IMR-90 (cell line): ENCODE measurements at regions not wholly inside any gene's neighbourhood (a gene's known extent, or its start where the extent isn't known, plus 50 kb on each side); places are given as distances from the start of the nearest gene placed in this dataset.

Experiments used
- ATAC-seq: fragments of 200-7000 bp; cut with Tn5 transposase; 2 replicates; pipeline ENCODE4 v1.9.1; 2020; ENCODE audit warnings: low read depth, mild to moderate bottlenecking, moderate library complexity
- BruUV-seq: library from RNA; stranded (reverse); fragments of 400-500 nt; replicated peaks from 2 replicates; lab custom pipeline; 2021; lab: Mats Ljungman, UMichigan
- CTCF ChIA-PET: fragments of 300-600 bp; formaldehyde crosslinking; extraction: SDS; loops from one replicate; lab custom pipeline; 2021; ENCODE audit warnings: antibody characterized with exemption; lab: Yijun Ruan, JAX
- POLR2A ChIA-PET: fragments of 300-600 bp; sonication (Branson Sonifier 250); formaldehyde crosslinking; loops from one replicate; lab custom pipeline; 2022; ENCODE audit warnings: antibody characterized with exemption; ENCODE audit not compliant: unreplicated experiment; lab: Charles Lee
- DNase-seq: peaks from one replicate; pipeline ENCODE4 v3.0.0; 2013
- H2AFZ ChIP-seq: replicated peaks from 2 replicates; pipeline ENCODE3; 2013; ENCODE audit warnings: low read length, mild to moderate bottlenecking; ENCODE audit not compliant: poor library complexity
- H2AK5ac ChIP-seq: 2 replicates; pipeline ENCODE4 v1.6.1; 2013; ENCODE audit warnings: low read depth, low read length, inconsistent platforms
- H2AK9ac ChIP-seq: replicated peaks from 2 replicates; pipeline ENCODE3; 2013; ENCODE audit warnings: mild to moderate bottlenecking, low read depth, low read length, moderate library complexity; ENCODE audit not compliant: poor library complexity
- H2BK120ac ChIP-seq: 2 replicates; pipeline ENCODE4 v1.6.1; 2013; ENCODE audit warnings: low read depth, low read length, inconsistent platforms
- H2BK15ac ChIP-seq: 3 replicates; pipeline ENCODE4 v1.6.1; 2013; ENCODE audit warnings: low read depth, low read length, inconsistent platforms
- H2BK20ac ChIP-seq: 2 replicates; pipeline ENCODE4 v1.6.1; 2013; ENCODE audit warnings: low read depth, mild to moderate bottlenecking, inconsistent platforms, low read length, moderate library complexity
- H2BK5ac ChIP-seq: 2 replicates; pipeline ENCODE4 v1.6.1; 2013; ENCODE audit warnings: mild to moderate bottlenecking, low read depth, low read length, inconsistent platforms; ENCODE audit not compliant: poor library complexity, severe bottlenecking
- H3K14ac ChIP-seq: replicated peaks from 2 replicates; pipeline ENCODE4 v1.6.1; 2013; ENCODE audit warnings: low read depth, low read length, inconsistent platforms
- H3K18ac ChIP-seq: 2 replicates; pipeline ENCODE4 v1.6.1; 2013; ENCODE audit warnings: low read depth, low read length, control low read depth
- H3K23ac ChIP-seq: 2 replicates; pipeline ENCODE4 v1.6.1; 2013; ENCODE audit warnings: low read depth, low read length, inconsistent platforms
- H3K27ac ChIP-seq: 2 replicates; pipeline ENCODE4 v1.5.1; 2013; ENCODE audit warnings: mild to moderate bottlenecking, control low read depth, low read length; ENCODE audit not compliant: insufficient read depth
- H3K27me3 ChIP-seq: 2 replicates; pipeline ENCODE4 v1.6.1; 2013; ENCODE audit warnings: low read length; ENCODE audit not compliant: control insufficient read depth, insufficient read depth
- H3K36me3 ChIP-seq: 2 replicates; pipeline ENCODE4 v1.6.1; 2013; ENCODE audit warnings: low read length, mixed read lengths; ENCODE audit not compliant: control insufficient read depth, insufficient read depth
- H3K4ac ChIP-seq: 2 replicates; pipeline ENCODE4 v1.6.1; 2013; ENCODE audit warnings: low read depth, low read length, inconsistent platforms
- H3K4me1 ChIP-seq: 2 replicates; pipeline ENCODE4 v1.6.1; 2013; ENCODE audit warnings: low read length, mixed read lengths; ENCODE audit not compliant: control insufficient read depth, insufficient read depth
- H3K4me2 ChIP-seq: 2 replicates; pipeline ENCODE4 v1.6.1; 2013; ENCODE audit warnings: low read depth, mild to moderate bottlenecking, control low read depth, low read length, moderate library complexity
- H3K4me3 ChIP-seq: 2 replicates; pipeline ENCODE4 v1.5.1; 2013; ENCODE audit warnings: low read depth, mild to moderate bottlenecking, control low read depth, low read length, moderate library complexity; ENCODE audit not compliant: insufficient read depth
- H3K56ac ChIP-seq: 2 replicates; pipeline ENCODE4 v1.6.1; 2013; ENCODE audit warnings: low read length, inconsistent platforms; ENCODE audit not compliant: insufficient read depth; ENCODE audit errors: extremely low read depth
- H3K79me1 ChIP-seq, 2 experiments: 2 replicates each; pipeline ENCODE4 v1.6.1; 2013; ENCODE audit warnings: low read length in 2 of 2, inconsistent platforms in 1 of 2, low read depth in 1 of 2
- H3K9ac ChIP-seq: 2 replicates; pipeline ENCODE4 v1.6.1; 2013; ENCODE audit warnings: low read depth, low read length, control low read depth
- H3K9me1 ChIP-seq: 2 replicates; pipeline ENCODE4 v1.6.1; 2013; ENCODE audit warnings: low read length, inconsistent platforms; ENCODE audit not compliant: insufficient read depth
- H3K9me3 ChIP-seq: 2 replicates; pipeline ENCODE4 v1.6.1; 2013; ENCODE audit warnings: low read length; ENCODE audit not compliant: control insufficient read depth, insufficient read depth
- H4K20me1 ChIP-seq: 2 replicates; pipeline ENCODE4 v1.6.1; 2013; ENCODE audit warnings: low read length, inconsistent platforms; ENCODE audit not compliant: insufficient read depth
- H4K5ac ChIP-seq: 2 replicates; pipeline ENCODE4 v1.6.1; 2013; ENCODE audit warnings: mild to moderate bottlenecking, low read depth, low read length, control low read depth
- H4K8ac ChIP-seq, 2 experiments: 2 replicates each; pipeline ENCODE4 v1.6.1; 2013; ENCODE audit warnings: low read depth in 2 of 2, low read length in 2 of 2, control low read depth in 1 of 2, inconsistent platforms in 1 of 2
- H4K91ac ChIP-seq: 2 replicates; pipeline ENCODE4 v1.6.1; 2013; ENCODE audit warnings: low read depth, low read length, inconsistent platforms; ENCODE audit not compliant: insufficient read depth
- BHLHE40 ChIP-seq: fragments of 150-350 bp; IDR thresholded peaks from 2 replicates; pipeline ENCODE4 v1.6.1; 2016; ENCODE audit warnings: mild to moderate bottlenecking, low read depth, low read length
- CHD1 ChIP-seq: IDR thresholded peaks from 2 replicates; pipeline ENCODE4 v1.6.1; 2012; ENCODE audit warnings: low read depth, low read length, improper control_type of control experiment
- NFE2L2 ChIP-seq: fragments of 150-350 bp; IDR thresholded peaks from 2 replicates; pipeline ENCODE4 v1.6.1; 2016; ENCODE audit warnings: low read depth, mild to moderate bottlenecking, low read length
- dilution Hi-C: fragments of 300-500 bp; cut with HindIII; formaldehyde crosslinking; loops from one replicate; pipeline ENCODE4 v1.14.3; 2018; ENCODE audit warnings: low sequenced_read_pairs; ENCODE audit not compliant: unreplicated experiment
- in situ Hi-C: fragments of 300-500 bp; cut with MboI; formaldehyde crosslinking; loops from 3 replicates; pipeline ENCODE4 v1.14.3; 2019; ENCODE audit warnings: low sequenced_read_pairs, inconsistent platforms, mixed read lengths
- intact Hi-C: fragments of 100-400 bp; cut with micrococcal nuclease; formaldehyde crosslinking; loops from 2 replicates; pipeline ENCODE4 v1.10.0; 2022
- TF ChIP-seq, protein P1 (sequence below): fragments of 150-350 bp; IDR thresholded peaks from 2 replicates; pipeline ENCODE4 v1.6.1; 2017; ENCODE audit warnings: mild to moderate bottlenecking, antibody characterized with exemption, low read length, low read depth
- TF ChIP-seq, protein P2 (sequence below): fragments of 150-350 bp; IDR thresholded peaks from 2 replicates; pipeline ENCODE4 v1.6.1; 2016; ENCODE audit warnings: low read depth, mild to moderate bottlenecking, low read length, moderate library complexity, borderline replicate concordance

DNA sequence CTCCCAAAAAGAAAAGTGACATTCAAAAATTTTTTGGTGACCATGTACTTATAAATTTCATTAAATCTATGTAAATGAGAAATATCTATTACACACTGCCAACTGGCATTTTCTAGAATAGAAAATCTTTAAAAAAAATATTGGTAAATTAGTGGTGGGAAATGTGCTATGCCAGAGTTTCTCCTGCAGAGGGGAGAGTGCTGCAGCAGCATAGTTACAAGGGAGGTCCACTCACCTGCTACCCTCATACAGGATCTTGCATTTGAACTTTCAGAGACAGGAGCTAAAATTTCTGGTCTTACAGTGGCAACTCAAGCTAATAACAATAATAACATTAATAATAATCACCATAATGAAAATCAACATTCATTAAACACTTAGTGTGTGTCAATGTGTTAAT, 459.6 kb downstream of the NSUN3 start:
- ChIA-PET CTCF (no interaction called here), POLR2A (no interaction called here)
- Histone ChIP-seq H3K56ac (no peak overlapping the region), H3K4me1 (no peaks in the 10 kb centered on the region), H3K4ac (no peak overlapping the region), H2AK9ac (no peak overlapping the region), H3K27ac (no peak overlapping the region), H3K4me3 (no peak overlapping the region), H3K9me3 (no peaks in the 10 kb centered on the region), H2BK120ac (no peak overlapping the region), H2AK5ac (no peak overlapping the region), H3K18ac (no peak overlapping the region), H4K20me1 (no peaks in the 10 kb centered on the region), H3K4me2 (no peak overlapping the region), H2BK15ac (no peak overlapping the region), H3K36me3 (no peaks in the 10 kb centered on the region), H3K9me1 (no peaks in the 10 kb centered on the region), H3K14ac (no peak overlapping the region), H4K8ac (no peak overlapping the region), H3K23ac (no peak overlapping the region), H3K9ac (no peak overlapping the region), H4K5ac (no peak overlapping the region), H4K91ac (no peak overlapping the region), H2BK20ac (no peak overlapping the region), H3K27me3 (no peaks in the 10 kb centered on the region), H2BK5ac (no peak overlapping the region), H2AFZ (no peak overlapping the region), H3K79me1 (no peaks in the 10 kb centered on the region)
- no peak for DNase-seq
- in situ Hi-C loops: no loop called here
- dilution Hi-C loops: no loop called here
- intact Hi-C loops: no loop called here
- no TSS peak for BruUV-seq
- TF ChIP-seq, protein P1, sequence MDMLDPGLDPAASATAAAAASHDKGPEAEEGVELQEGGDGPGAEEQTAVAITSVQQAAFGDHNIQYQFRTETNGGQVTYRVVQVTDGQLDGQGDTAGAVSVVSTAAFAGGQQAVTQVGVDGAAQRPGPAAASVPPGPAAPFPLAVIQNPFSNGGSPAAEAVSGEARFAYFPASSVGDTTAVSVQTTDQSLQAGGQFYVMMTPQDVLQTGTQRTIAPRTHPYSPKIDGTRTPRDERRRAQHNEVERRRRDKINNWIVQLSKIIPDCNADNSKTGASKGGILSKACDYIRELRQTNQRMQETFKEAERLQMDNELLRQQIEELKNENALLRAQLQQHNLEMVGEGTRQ: no peak
- TF ChIP-seq BHLHE40 (no peak), NFE2L2 (no peak), CHD1 (no peak)
- TF ChIP-seq, protein P2, sequence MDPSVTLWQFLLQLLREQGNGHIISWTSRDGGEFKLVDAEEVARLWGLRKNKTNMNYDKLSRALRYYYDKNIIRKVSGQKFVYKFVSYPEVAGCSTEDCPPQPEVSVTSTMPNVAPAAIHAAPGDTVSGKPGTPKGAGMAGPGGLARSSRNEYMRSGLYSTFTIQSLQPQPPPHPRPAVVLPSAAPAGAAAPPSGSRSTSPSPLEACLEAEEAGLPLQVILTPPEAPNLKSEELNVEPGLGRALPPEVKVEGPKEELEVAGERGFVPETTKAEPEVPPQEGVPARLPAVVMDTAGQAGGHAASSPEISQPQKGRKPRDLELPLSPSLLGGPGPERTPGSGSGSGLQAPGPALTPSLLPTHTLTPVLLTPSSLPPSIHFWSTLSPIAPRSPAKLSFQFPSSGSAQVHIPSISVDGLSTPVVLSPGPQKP: no peak
- no peak for ATAC-seq
